ENCODE measurements at regions not wholly inside any gene's neighbourhood (a gene's known extent, or its start where the extent isn't known, plus 50 kb on each side); places are given as distances from the start of the nearest gene placed in this dataset.

DNA sequence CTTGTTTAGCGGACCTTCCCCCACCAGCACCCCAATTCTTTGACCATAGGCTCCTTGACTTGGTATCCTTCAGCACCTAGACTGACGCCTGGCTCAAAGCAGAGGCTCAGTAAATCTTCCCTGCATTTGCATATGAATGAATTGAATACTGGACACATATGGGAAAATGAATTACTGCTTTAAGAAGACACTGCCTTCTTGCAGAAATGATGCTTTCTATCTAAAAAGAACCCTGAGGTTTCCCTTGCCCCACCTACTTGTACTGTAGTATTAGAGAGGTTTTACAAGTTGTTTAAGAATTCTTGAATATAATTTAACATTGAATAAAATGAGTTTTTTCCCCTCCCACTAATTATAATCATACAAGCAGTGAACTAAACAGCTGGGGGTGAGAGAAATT lies 190.7 kb downstream of the SAMD5 start:
- TF ChIP-seq, protein P1, sequence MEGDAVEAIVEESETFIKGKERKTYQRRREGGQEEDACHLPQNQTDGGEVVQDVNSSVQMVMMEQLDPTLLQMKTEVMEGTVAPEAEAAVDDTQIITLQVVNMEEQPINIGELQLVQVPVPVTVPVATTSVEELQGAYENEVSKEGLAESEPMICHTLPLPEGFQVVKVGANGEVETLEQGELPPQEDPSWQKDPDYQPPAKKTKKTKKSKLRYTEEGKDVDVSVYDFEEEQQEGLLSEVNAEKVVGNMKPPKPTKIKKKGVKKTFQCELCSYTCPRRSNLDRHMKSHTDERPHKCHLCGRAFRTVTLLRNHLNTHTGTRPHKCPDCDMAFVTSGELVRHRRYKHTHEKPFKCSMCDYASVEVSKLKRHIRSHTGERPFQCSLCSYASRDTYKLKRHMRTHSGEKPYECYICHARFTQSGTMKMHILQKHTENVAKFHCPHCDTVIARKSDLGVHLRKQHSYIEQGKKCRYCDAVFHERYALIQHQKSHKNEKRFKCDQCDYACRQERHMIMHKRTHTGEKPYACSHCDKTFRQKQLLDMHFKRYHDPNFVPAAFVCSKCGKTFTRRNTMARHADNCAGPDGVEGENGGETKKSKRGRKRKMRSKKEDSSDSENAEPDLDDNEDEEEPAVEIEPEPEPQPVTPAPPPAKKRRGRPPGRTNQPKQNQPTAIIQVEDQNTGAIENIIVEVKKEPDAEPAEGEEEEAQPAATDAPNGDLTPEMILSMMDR (IDR thresholded peaks at IDR 0.05; ENCODE audit: low read depth, low read length), result no peak
- no peak for DNase-seq (ENCODE audit: low read depth in 2 of 2)

DNA sequence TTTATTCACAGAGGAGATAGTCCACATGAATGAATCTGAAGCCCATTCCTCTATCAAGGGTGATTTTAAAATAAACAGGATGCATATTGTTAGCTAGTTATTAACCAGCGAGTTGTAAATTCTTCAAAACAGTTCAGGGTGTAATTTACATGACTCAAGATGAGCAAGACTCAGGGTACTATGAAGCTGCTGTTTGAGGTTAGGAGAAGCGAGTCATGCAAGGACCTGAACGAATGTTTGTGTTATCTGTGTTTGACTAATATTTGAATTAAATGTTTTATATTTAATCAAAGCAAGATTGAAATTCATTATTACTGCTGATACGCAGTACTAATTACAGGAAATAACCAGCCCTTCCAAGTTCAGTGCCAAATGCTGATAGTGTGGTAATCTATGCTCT lies 191.1 kb downstream of the SAMD5 start:
- TF ChIP-seq, protein P1 (IDR thresholded peaks at IDR 0.05; ENCODE audit: low read depth, low read length), result no peak
- DNase-seq (ENCODE audit: low read depth in 2 of 2), result peak; percentile 20 to 34
- H3K4me3 ChIP-seq (replicated peaks in 1 of 2; ENCODE audit: low read depth in 2 of 2, low read length in 2 of 2), result no peak overlapping the region

More for the DNA sequence above, 190.7 kb downstream of the SAMD5 start:
- H3K4me3 ChIP-seq (replicated peaks in 1 of 2; ENCODE audit: low read depth in 2 of 2, low read length in 2 of 2), result no peak overlapping the region

DNA sequence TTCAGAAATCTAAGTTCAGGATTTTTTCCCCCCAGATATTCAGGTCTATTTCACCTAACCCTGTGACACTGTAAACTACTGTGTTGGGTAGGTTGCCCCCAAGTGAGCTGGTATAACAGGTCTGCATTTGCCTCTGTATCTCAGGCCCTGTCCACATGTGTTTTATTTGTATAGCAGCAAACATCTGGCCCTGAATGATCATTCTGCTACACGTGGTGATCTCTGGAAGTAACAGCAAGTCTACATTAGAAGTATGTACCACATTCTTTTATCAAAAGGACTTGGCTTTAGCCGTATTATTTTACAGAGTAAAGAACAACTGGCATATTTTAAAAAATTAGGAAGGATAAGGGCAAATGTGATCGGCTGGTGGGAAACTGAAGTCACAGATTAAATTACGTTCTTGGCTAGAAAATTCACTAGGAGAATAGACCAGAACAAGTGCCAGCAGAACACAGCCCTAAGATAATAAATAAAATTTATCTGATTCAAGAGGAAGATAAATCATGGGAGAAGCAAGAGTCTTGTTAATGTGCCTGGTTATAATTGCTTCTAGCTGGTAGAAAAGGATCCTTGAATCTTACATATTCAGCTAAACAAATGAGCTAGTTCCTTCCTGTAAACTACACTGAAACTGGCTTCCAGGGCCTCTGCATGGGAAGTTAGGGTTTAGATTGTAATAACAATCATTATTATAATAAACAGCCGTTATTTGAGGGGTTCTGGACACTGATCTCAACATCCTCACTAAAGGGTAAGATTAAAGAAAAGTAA lies 192.1 kb downstream of the SAMD5 start:
- TF ChIP-seq, protein P1 (IDR thresholded peaks at IDR 0.05; ENCODE audit: low read depth, low read length), result no peak
- H3K4me3 ChIP-seq (replicated peaks in 1 of 2; ENCODE audit: low read depth in 2 of 2, low read length in 2 of 2), result no peak overlapping the region
- no peak for DNase-seq (ENCODE audit: low read depth in 2 of 2)

DNA sequence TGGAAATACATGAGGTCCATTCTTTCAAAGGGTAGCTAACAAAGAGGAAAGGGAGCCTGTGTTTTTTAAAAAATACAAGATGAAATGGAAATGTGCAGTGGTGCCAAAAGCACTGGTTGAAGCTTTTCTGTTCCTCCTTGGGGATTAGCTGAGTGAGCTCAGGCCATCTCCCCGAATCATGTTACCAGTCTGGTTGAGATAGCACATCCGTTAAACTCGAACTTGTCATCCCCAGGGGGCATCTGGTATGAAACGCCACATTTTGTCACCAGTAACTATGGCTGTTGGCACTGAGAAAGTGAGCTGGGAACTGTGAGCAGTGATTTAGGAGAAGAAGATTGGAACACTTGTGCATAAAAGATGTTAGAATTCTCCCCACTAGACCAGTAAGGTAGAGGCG lies 196.2 kb downstream of the SAMD5 start:
- TF ChIP-seq, protein P1 (IDR thresholded peaks at IDR 0.05; ENCODE audit: low read depth, low read length), result no peak
- no peak for DNase-seq (ENCODE audit: low read depth in 2 of 2)
- no peak overlapping the region for H3K4me3 ChIP-seq (replicated peaks in 1 of 2; ENCODE audit: low read depth in 2 of 2, low read length in 2 of 2)

DNA sequence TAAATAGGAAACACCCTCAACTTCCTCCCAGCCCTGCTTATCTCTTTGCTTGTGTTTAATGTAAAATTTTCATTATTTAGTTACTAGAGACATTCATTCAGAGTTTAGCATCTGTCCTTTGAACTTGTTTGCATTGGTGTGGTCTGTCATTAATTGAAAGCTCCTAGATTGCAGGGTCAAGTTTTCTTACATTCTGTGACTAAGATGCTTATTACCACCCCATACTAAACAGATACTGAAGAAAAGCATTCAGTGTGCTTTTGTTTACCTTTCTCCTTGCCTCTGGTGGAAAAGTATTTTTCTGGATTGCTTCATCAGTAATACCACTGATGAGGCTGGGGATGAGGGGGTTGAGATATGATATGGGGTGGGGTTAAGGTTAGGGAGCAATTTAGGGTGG lies 199.0 kb downstream of the SAMD5 start:
- no peak overlapping the region for H3K4me3 ChIP-seq (replicated peaks in 1 of 2; ENCODE audit: low read depth in 2 of 2, low read length in 2 of 2)
- TF ChIP-seq, protein P1 (IDR thresholded peaks at IDR 0.05; ENCODE audit: low read depth, low read length), result no peak
- no peak for DNase-seq (ENCODE audit: low read depth in 2 of 2)

GRCh38 chr6:147708170-147708569 lies 199.7 kb downstream of the SAMD5 start:
- no peak for DNase-seq (ENCODE audit: low read depth in 2 of 2)
- TF ChIP-seq, protein P1 (IDR thresholded peaks at IDR 0.05; ENCODE audit: low read depth, low read length), result no peak

More at GRCh38 chr6:147708170-147708569, 199.7 kb downstream of the SAMD5 start:
- no peak overlapping the region for H3K4me3 ChIP-seq (replicated peaks in 1 of 2; ENCODE audit: low read depth in 2 of 2, low read length in 2 of 2)
